ENCODE measurements at regions not wholly inside any gene's neighbourhood (a gene's known extent, or its start where the extent isn't known, plus 50 kb on each side); places are given as distances from the start of the nearest gene placed in this dataset.

- TF ChIP-seq CTCF (IDR thresholded peaks at IDR 0.05; ENCODE audit: low read depth, low read length), result no peak
Observed at GRCh38 chr21:22292144-22292543, 1293.9 kb downstream of the NCAM2 start.

GRCh38 chr21:22297575-22297974 is 1299.4 kb downstream of the NCAM2 start:
- no peak for TF ChIP-seq CTCF (IDR thresholded peaks at IDR 0.05; ENCODE audit: low read depth, low read length)
- no peak for DNase-seq (ENCODE audit: extremely low read depth, low read depth)

More at GRCh38 chr21:22292144-22292543, 1293.9 kb downstream of the NCAM2 start:
- DNase-seq (ENCODE audit: extremely low read depth, low read depth), result no peak

GRCh38 chr21:22311741-22312462 is 1313.7 kb downstream of the NCAM2 start:
- DNase-seq (ENCODE audit: extremely low read depth, low read depth), result no peak
- no peak for TF ChIP-seq CTCF (IDR thresholded peaks at IDR 0.05; ENCODE audit: low read depth, low read length)

- no peak for DNase-seq (ENCODE audit: extremely low read depth, low read depth)
- no peak for TF ChIP-seq CTCF (IDR thresholded peaks at IDR 0.05; ENCODE audit: low read depth, low read length)
Observed at GRCh38 chr21:22314963-22315362, 1316.8 kb downstream of the NCAM2 start.

GRCh38 chr21:22319435-22319834 is 1321.2 kb downstream of the NCAM2 start:
- no peak for DNase-seq (ENCODE audit: extremely low read depth, low read depth)
- TF ChIP-seq CTCF (IDR thresholded peaks at IDR 0.05; ENCODE audit: low read depth, low read length), result no peak

- DNase-seq (ENCODE audit: extremely low read depth, low read depth), result no peak
- TF ChIP-seq CTCF (IDR thresholded peaks at IDR 0.05; ENCODE audit: low read depth, low read length), result no peak
Observed at GRCh38 chr21:22342889-22343288, 1344.7 kb downstream of the NCAM2 start.

GRCh38 chr21:22343303-22343702 is 1345.1 kb downstream of the NCAM2 start:
- no peak for DNase-seq (ENCODE audit: extremely low read depth, low read depth)
- no peak for TF ChIP-seq CTCF (IDR thresholded peaks at IDR 0.05; ENCODE audit: low read depth, low read length)
